Liver (tissue), 8 donors: ENCODE measurements at regions not wholly inside any gene's neighbourhood (a gene's known extent, or its start where the extent isn't known, plus 50 kb on each side); places are given as distances from the start of the nearest gene placed in this dataset.

Experiments used
- DNase-seq: peaks from one replicate; pipeline ENCODE4 v3.0.0-alpha.2; 2017; ENCODE audit warnings: low spot score
- H3K27ac ChIP-seq, 2 donors: one replicate each; pipeline ENCODE4 v1.7.0; 2013; ENCODE audit warnings: inconsistent platforms in 2 of 2, low read length in 2 of 2, control low read depth in 1 of 2, low read depth in 1 of 2, mild to moderate bottlenecking in 1 of 2
- H3K27me3 ChIP-seq, 4 donors: one replicate each; pipeline versions ENCODE4 v1.6.1 to v1.7.0; 2013; ENCODE audit warnings: low read length in 3 of 4, inconsistent platforms in 1 of 4, mild to moderate bottlenecking in 1 of 4, moderate library complexity in 1 of 4; ENCODE audit not compliant: control insufficient read depth in 4 of 4, insufficient read depth in 4 of 4
- H3K36me3 ChIP-seq, 4 donors: one replicate each; pipeline versions ENCODE4 v1.6.1 to v1.7.0; 2013; ENCODE audit warnings: low read length in 3 of 4, mild to moderate bottlenecking in 3 of 4, low read depth in 1 of 4, moderate library complexity in 1 of 4; ENCODE audit not compliant: control insufficient read depth in 4 of 4, insufficient read depth in 3 of 4
- H3K4me1 ChIP-seq, 4 donors: one replicate each; pipeline versions ENCODE4 v1.6.1 to v1.7.0; 2013; ENCODE audit warnings: low read length in 3 of 4, mild to moderate bottlenecking in 3 of 4, moderate library complexity in 1 of 4; ENCODE audit not compliant: control insufficient read depth in 4 of 4, insufficient read depth in 4 of 4
- H3K4me3 ChIP-seq, 3 donors: one replicate each; pipeline versions ENCODE4 v1.6.1 to v1.7.0; 2013; ENCODE audit warnings: low read length in 3 of 3, control low read depth in 1 of 3, low read depth in 1 of 3, mild to moderate bottlenecking in 1 of 3
- H3K9ac ChIP-seq, 2 donors: one replicate each; pipeline ENCODE4 v1.7.0; 2013; ENCODE audit warnings: low read length in 2 of 2, mild to moderate bottlenecking in 2 of 2, moderate library complexity in 2 of 2, control low read depth in 1 of 2, low read depth in 1 of 2
- H3K9me3 ChIP-seq, 4 donors: one replicate each; pipeline versions ENCODE4 v1.6.1 to v1.7.0; 2013; ENCODE audit warnings: low read length in 3 of 4; ENCODE audit not compliant: control insufficient read depth in 4 of 4
- EGR1 ChIP-seq, 2 donors: IDR thresholded peaks; 2 replicates each; pipeline ENCODE4 v1.6.1; 2016 to 2018; ENCODE audit warnings: antibody characterized with exemption in 2 of 2, low read depth in 2 of 2
- FOXA1 ChIP-seq: IDR thresholded peaks from 2 replicates; pipeline ENCODE4 v1.6.1; 2016; ENCODE audit warnings: antibody characterized with exemption
- FOXA2 ChIP-seq: IDR thresholded peaks from 2 replicates; pipeline ENCODE4 v1.6.1; 2016; ENCODE audit warnings: antibody characterized with exemption
- GABPA ChIP-seq, 2 donors: IDR thresholded peaks in 1 of 2; conservative IDR thresholded peaks in 1 of 2; 2 replicates each; pipeline ENCODE4 v1.6.1; 2016; ENCODE audit warnings: antibody characterized with exemption in 2 of 2, mild to moderate bottlenecking in 1 of 2, moderate library complexity in 1 of 2
- HNF4A ChIP-seq, 2 donors: conservative IDR thresholded peaks; 2 replicates each; pipeline ENCODE4 v1.6.1; 2016; ENCODE audit warnings: antibody characterized with exemption in 2 of 2, mild to moderate bottlenecking in 2 of 2
- HNF4G ChIP-seq: IDR thresholded peaks from 2 replicates; pipeline ENCODE4 v1.6.1; 2016; ENCODE audit warnings: antibody characterized with exemption
- JUND ChIP-seq, 2 donors: IDR thresholded peaks; 2 replicates each; pipeline ENCODE4 v1.6.1; 2016; ENCODE audit warnings: antibody characterized with exemption in 2 of 2
- NR2F2 ChIP-seq: IDR thresholded peaks from 2 replicates; pipeline ENCODE4 v1.6.1; 2016; ENCODE audit warnings: antibody characterized with exemption
- RAD21 ChIP-seq, 2 donors: IDR thresholded peaks; 2 replicates each; pipeline ENCODE4 v1.6.1; 2016; ENCODE audit warnings: antibody characterized with exemption in 2 of 2, mild to moderate bottlenecking in 2 of 2
- RXRA ChIP-seq, 2 donors: IDR thresholded peaks; 2 replicates each; pipeline ENCODE4 v1.6.1; 2017 to 2018; ENCODE audit warnings: antibody characterized with exemption in 2 of 2, mild to moderate bottlenecking in 1 of 2
- SP1 ChIP-seq: IDR thresholded peaks from 2 replicates; pipeline ENCODE4 v1.6.1; 2018; ENCODE audit warnings: antibody characterized with exemption, mild to moderate bottlenecking
- TAF1 ChIP-seq: conservative IDR thresholded peaks from 2 replicates; pipeline ENCODE4 v1.6.1; 2016; ENCODE audit warnings: antibody characterized with exemption, mild to moderate bottlenecking
- YY1 ChIP-seq: IDR thresholded peaks from 2 replicates; pipeline ENCODE4 v1.6.1; 2016; ENCODE audit warnings: antibody characterized with exemption, mild to moderate bottlenecking
- WGBS: extraction: QIAGEN DNeasy Blood & Tissue Kit; methylation state at CpG from one replicate; pipeline ENCODE4 v1.1.7; 2013; 5-methylcytosine and 5-hydroxymethylcytosine counted together
- TF ChIP-seq, protein P1 (sequence below): IDR thresholded peaks from 2 replicates; pipeline ENCODE4 v1.6.1; 2016; ENCODE audit warnings: antibody characterized with exemption, mild to moderate bottlenecking
- TF ChIP-seq, protein P2 (sequence below): fragments of 150-350 bp; IDR thresholded peaks from 2 replicates; pipeline ENCODE4 v1.5.1; 2017; ENCODE audit warnings: improper control_type of control experiment, low read depth, low read length; ENCODE audit not compliant: missing input control
- TF ChIP-seq, protein P3 (sequence below): IDR thresholded peaks from 2 replicates; pipeline ENCODE4 v1.6.1; 2016; ENCODE audit warnings: antibody characterized with exemption
- TF ChIP-seq, protein P4 (sequence below): IDR thresholded peaks from 2 replicates; pipeline ENCODE4 v1.6.1; 2016; ENCODE audit warnings: antibody characterized with exemption
- donor health status: healthy.
- donor health status: healthy.
- donor health status: healthy.
- donor health status: healthy.
- donor health status: healthy.

DNA sequence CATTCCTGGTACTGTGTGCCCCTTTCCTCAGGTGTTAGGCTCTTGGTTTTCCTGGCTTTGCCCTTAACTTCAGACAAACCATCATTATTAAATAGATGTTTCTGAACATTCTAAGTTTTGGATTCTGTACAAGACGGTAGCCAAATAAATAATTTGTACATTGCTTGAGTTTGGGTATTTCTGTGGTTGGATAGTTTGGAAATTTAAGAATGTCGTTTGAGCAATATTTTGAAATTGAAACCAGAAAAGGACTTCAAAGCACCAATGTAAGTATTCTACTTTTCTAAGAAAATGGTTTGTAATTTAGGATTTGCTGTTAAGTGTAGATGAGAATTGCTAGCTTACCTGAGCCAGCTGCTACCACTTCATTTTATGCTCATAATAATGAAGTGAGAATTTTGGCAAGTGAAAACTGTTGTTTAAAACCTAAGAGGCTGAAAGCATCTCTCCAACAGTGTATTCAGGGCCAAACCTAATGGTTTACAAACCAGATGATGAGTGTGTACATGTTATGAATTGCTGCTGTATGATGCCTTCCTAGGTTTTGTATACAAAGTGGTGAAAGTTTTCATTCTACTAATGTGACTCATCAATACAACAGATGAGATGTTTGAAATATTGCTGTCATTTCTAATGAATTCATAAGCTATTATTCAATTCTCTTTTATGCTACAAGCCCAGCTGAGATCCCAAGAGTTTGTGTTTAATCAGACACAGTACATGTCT lies 181.5 kb upstream of the PRKD1 start:
- H3K27me3 ChIP-seq = no peaks in the 10 kb centered on the region
- H3K9ac ChIP-seq = no peak overlapping the region
- no peak overlapping the region for H3K27ac ChIP-seq
- 63% methylated on average over 2 of the region's 2 CpGs for WGBS
- TF ChIP-seq TAF1 = no peak
- TF ChIP-seq NR2F2 = no peak
- H3K4me1 ChIP-seq = no peaks in the 10 kb centered on the region
- no peaks in the 10 kb centered on the region for H3K36me3 ChIP-seq
- DNase-seq = no peak
- peaks cover 0 to 1% (median 0%) of the 10 kb centered on the region in 4 donors for H3K9me3 ChIP-seq
- no peak overlapping the region for H3K4me3 ChIP-seq

DNA sequence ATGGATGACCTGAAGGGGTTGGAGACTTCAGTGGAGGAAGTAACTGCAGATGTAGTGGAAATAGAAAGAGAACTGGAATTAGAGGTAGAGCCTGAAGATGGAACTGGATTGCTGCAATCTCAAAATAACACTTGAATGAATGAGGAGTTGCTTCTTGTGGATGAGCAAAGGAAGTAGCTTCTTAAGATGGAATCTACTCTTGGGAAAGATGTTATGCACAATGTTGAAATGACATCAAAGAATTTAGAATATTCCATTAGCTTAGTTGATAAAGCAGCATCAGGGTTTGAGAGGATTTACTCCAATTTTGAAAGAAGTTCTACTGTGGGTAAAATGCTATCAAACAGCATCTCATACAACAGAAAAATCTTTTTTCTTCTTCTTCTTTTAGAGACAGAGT lies 186.4 kb upstream of the PRKD1 start:
- no peak overlapping the region for H3K9ac ChIP-seq
- no peak for DNase-seq
- H3K27me3 ChIP-seq = no peaks in the 10 kb centered on the region
- TF ChIP-seq HNF4A (conservative IDR thresholded peaks at IDR 0.05) = no peak
- TF ChIP-seq, protein P1, sequence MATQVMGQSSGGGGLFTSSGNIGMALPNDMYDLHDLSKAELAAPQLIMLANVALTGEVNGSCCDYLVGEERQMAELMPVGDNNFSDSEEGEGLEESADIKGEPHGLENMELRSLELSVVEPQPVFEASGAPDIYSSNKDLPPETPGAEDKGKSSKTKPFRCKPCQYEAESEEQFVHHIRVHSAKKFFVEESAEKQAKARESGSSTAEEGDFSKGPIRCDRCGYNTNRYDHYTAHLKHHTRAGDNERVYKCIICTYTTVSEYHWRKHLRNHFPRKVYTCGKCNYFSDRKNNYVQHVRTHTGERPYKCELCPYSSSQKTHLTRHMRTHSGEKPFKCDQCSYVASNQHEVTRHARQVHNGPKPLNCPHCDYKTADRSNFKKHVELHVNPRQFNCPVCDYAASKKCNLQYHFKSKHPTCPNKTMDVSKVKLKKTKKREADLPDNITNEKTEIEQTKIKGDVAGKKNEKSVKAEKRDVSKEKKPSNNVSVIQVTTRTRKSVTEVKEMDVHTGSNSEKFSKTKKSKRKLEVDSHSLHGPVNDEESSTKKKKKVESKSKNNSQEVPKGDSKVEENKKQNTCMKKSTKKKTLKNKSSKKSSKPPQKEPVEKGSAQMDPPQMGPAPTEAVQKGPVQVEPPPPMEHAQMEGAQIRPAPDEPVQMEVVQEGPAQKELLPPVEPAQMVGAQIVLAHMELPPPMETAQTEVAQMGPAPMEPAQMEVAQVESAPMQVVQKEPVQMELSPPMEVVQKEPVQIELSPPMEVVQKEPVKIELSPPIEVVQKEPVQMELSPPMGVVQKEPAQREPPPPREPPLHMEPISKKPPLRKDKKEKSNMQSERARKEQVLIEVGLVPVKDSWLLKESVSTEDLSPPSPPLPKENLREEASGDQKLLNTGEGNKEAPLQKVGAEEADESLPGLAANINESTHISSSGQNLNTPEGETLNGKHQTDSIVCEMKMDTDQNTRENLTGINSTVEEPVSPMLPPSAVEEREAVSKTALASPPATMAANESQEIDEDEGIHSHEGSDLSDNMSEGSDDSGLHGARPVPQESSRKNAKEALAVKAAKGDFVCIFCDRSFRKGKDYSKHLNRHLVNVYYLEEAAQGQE = no peak
- H3K9me3 ChIP-seq = no peaks in the 10 kb centered on the region
- H3K4me1 ChIP-seq = no peaks in the 10 kb centered on the region
- no peaks in the 10 kb centered on the region for H3K36me3 ChIP-seq
- H3K4me3 ChIP-seq = no peak overlapping the region
- H3K27ac ChIP-seq = no peak overlapping the region

DNA sequence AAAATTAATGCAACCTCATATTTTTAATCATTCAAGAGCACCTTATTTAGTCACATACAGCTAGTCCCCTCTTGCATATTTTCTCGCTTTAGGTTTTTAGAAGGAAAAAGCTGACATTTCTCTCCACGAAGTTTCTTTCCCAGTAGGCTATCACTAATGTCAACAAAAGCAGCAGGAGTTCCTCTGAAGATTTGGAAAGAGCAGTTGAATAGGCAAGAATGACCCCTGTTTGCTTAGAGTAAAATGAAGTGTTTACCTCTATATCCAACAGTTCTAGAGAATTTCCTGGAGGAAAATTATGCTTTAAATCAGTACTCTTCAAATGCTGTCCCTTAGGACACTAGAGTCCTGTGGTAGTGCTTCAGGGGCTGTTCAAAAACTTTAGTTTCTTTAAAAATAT lies 188.1 kb upstream of the PRKD1 start:
- Histone ChIP-seq H3K9me3 (no peaks in the 10 kb centered on the region), H3K4me1 (no peaks in the 10 kb centered on the region), H3K27me3 (no peaks in the 10 kb centered on the region), H3K27ac (no peak overlapping the region), H3K4me3 (no peak overlapping the region), H3K9ac (no peak overlapping the region), H3K36me3 (no peaks in the 10 kb centered on the region)
- 17% methylated on average over 2 of the region's 2 CpGs for WGBS
- no peak for DNase-seq
- TF ChIP-seq, protein P1 = no peak
- TF ChIP-seq, protein P2, sequence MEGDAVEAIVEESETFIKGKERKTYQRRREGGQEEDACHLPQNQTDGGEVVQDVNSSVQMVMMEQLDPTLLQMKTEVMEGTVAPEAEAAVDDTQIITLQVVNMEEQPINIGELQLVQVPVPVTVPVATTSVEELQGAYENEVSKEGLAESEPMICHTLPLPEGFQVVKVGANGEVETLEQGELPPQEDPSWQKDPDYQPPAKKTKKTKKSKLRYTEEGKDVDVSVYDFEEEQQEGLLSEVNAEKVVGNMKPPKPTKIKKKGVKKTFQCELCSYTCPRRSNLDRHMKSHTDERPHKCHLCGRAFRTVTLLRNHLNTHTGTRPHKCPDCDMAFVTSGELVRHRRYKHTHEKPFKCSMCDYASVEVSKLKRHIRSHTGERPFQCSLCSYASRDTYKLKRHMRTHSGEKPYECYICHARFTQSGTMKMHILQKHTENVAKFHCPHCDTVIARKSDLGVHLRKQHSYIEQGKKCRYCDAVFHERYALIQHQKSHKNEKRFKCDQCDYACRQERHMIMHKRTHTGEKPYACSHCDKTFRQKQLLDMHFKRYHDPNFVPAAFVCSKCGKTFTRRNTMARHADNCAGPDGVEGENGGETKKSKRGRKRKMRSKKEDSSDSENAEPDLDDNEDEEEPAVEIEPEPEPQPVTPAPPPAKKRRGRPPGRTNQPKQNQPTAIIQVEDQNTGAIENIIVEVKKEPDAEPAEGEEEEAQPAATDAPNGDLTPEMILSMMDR = no peak
- TF ChIP-seq EGR1 (IDR thresholded peaks at IDR 0.05; ENCODE audit: low read depth in 2 of 2) (no peak), RXRA (IDR thresholded peaks at IDR 0.05) (no peak), RAD21 (IDR thresholded peaks at IDR 0.05) (no peak), FOXA2 (no peak), FOXA1 (no peak), YY1 (no peak), HNF4A (conservative IDR thresholded peaks at IDR 0.05) (no peak), JUND (IDR thresholded peaks at IDR 0.05) (no peak), SP1 (no peak), GABPA (IDR thresholded peaks at IDR 0.05 in 1 of 2, conservative IDR thresholded peaks at IDR 0.05 in 1 of 2) (no peak), HNF4G (no peak), NR2F2 (no peak)
- TF ChIP-seq, protein P3, sequence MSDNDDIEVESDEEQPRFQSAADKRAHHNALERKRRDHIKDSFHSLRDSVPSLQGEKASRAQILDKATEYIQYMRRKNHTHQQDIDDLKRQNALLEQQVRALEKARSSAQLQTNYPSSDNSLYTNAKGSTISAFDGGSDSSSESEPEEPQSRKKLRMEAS = no peak
- TF ChIP-seq, protein P4, sequence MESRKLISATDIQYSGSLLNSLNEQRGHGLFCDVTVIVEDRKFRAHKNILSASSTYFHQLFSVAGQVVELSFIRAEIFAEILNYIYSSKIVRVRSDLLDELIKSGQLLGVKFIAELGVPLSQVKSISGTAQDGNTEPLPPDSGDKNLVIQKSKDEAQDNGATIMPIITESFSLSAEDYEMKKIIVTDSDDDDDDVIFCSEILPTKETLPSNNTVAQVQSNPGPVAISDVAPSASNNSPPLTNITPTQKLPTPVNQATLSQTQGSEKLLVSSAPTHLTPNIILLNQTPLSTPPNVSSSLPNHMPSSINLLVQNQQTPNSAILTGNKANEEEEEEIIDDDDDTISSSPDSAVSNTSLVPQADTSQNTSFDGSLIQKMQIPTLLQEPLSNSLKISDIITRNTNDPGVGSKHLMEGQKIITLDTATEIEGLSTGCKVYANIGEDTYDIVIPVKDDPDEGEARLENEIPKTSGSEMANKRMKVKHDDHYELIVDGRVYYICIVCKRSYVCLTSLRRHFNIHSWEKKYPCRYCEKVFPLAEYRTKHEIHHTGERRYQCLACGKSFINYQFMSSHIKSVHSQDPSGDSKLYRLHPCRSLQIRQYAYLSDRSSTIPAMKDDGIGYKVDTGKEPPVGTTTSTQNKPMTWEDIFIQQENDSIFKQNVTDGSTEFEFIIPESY = no peak
